HFFc6 (cell line): ENCODE measurements at regions not wholly inside any gene's neighbourhood (a gene's known extent, or its start where the extent isn't known, plus 50 kb on each side); places are given as distances from the start of the nearest gene placed in this dataset.

Source experiments
- DNase-seq: peaks from one replicate; pipeline ENCODE4 v3.0.0-alpha.2; 2018
- H3K27ac Mint-ChIP-seq: 2 replicates; pipeline ENCODE4 v1.8.0; 2020; ENCODE audit warnings: mild to moderate bottlenecking, mixed read lengths
- H3K27me3 Mint-ChIP-seq: 2 replicates; pipeline ENCODE4 v1.8.0; 2021; ENCODE audit warnings: mild to moderate bottlenecking, moderate library complexity, mixed read lengths; ENCODE audit not compliant: insufficient read depth
- H3K36me3 Mint-ChIP-seq: 2 replicates; pipeline ENCODE4 v1.8.0; 2021; ENCODE audit warnings: low read depth, mixed read lengths
- H3K4me1 Mint-ChIP-seq: 2 replicates; pipeline ENCODE4 v1.8.0; 2020; ENCODE audit warnings: low read depth, mixed read lengths
- H3K4me3 Mint-ChIP-seq: 2 replicates; pipeline ENCODE4 v1.8.0; 2020; ENCODE audit warnings: mild to moderate bottlenecking, moderate library complexity, mixed read lengths
- H3K9me3 Mint-ChIP-seq: 2 replicates; pipeline ENCODE4 v1.8.0; 2020; ENCODE audit warnings: mild to moderate bottlenecking, mixed read lengths
- CTCF ChIP-seq: fragments of 200-600 bp; sonication (generic); IDR thresholded peaks from 2 replicates; pipeline ENCODE4 v1.5.0; 2021; ENCODE audit warnings: antibody characterized with exemption, mild to moderate bottlenecking

GRCh38 chr13:82747291-82747690 lies 1135.0 kb downstream of the SLITRK1 start:
- H3K4me1 Mint-ChIP-seq = peaks cover 64% of the 10 kb centered on the region
- H3K27ac Mint-ChIP-seq = peak overlapping the region; percentile 74
- DNase-seq = peak; percentile 8
- peaks cover 15% of the 10 kb centered on the region for H3K36me3 Mint-ChIP-seq
- H3K9me3 Mint-ChIP-seq = no peaks in the 10 kb centered on the region
- TF ChIP-seq CTCF = no peak
- no peaks in the 10 kb centered on the region for H3K27me3 Mint-ChIP-seq
- no peak overlapping the region; the same call in 1 of the 2 replicates for H3K4me3 Mint-ChIP-seq

- no peak overlapping the region for H3K27ac Mint-ChIP-seq
- peaks cover 33% of the 10 kb centered on the region for H3K4me1 Mint-ChIP-seq
- no peak for TF ChIP-seq CTCF
- H3K36me3 Mint-ChIP-seq = peaks cover 26% of the 10 kb centered on the region
- H3K9me3 Mint-ChIP-seq = peaks cover 16% of the 10 kb centered on the region
- H3K4me3 Mint-ChIP-seq = no peak overlapping the region
- no peak for DNase-seq
- no peaks in the 10 kb centered on the region for H3K27me3 Mint-ChIP-seq
Measured at GRCh38 chr13:82740442-82740841, 1141.8 kb downstream of the SLITRK1 start.

- peak; percentile 55 for TF ChIP-seq CTCF
- peaks cover 29% of the 10 kb centered on the region for H3K4me1 Mint-ChIP-seq
- H3K27me3 Mint-ChIP-seq = no peaks in the 10 kb centered on the region
- H3K4me3 Mint-ChIP-seq = 0 out of 2 replicates have a peak overlapping the region, but pooled peaks have one; percentile 14
- peaks cover 20% of the 10 kb centered on the region for H3K9me3 Mint-ChIP-seq
- DNase-seq = peak; percentile 18
- H3K27ac Mint-ChIP-seq = no peak overlapping the region
- H3K36me3 Mint-ChIP-seq = peaks cover 30% of the 10 kb centered on the region
Measured at GRCh38 chr13:82739881-82740280, 1142.4 kb downstream of the SLITRK1 start.

DNA sequence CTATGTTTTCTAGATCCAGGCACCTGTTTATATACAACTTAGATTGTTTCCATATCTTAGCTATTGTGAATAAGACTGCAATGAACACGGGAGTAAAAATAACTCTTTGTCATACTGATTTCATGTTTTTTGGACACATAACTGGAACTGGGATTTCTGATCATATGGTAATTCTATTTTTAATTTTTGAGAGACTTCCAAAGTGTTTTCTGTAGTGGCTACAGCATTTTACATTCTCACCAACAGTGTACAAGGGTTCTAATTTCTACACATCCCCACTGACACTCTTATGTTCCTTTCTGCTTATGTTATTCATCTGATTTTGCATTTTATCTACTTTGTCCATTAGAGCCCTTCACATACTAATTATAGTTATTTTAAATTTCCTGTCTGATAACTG lies 1152.9 kb downstream of the SLITRK1 start:
- Mint-ChIP-seq H3K36me3 (peaks cover 4% of the 10 kb centered on the region; the same call in 1 of the 2 replicates), H3K27me3 (no peaks in the 10 kb centered on the region), H3K9me3 (no peaks in the 10 kb centered on the region), H3K4me3 (no peak overlapping the region), H3K27ac (no peak overlapping the region), H3K4me1 (peaks cover 5% of the 10 kb centered on the region; the same call in 1 of the 2 replicates)
- no peak for TF ChIP-seq CTCF
- no peak for DNase-seq

DNA sequence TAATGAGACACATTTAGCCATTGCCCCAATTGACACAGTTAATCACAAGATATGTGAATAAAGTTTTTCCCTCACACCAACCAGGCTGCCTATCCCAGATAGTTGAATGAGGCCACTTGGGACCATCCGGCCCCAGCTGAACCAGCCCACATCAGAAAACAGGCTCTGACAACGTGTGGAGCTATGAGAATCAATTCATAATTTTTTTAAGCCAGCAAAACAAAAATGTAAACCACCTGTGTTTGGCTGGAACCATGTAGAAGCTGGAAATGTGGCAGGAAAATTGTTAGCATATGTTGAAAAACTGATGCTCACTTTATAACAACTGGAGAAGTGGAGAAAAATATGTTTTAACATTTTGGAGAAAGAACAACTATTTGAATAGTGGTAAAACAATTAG lies 1161.3 kb downstream of the SLITRK1 start:
- DNase-seq = no peak
- no peaks in the 10 kb centered on the region for H3K9me3 Mint-ChIP-seq
- H3K4me3 Mint-ChIP-seq = no peak overlapping the region
- no peak overlapping the region for H3K27ac Mint-ChIP-seq
- peaks cover 24% of the 10 kb centered on the region for H3K4me1 Mint-ChIP-seq
- H3K36me3 Mint-ChIP-seq = no peaks in the 10 kb centered on the region
- no peaks in the 10 kb centered on the region for H3K27me3 Mint-ChIP-seq
- TF ChIP-seq CTCF = no peak

- no peak for DNase-seq
- H3K4me3 Mint-ChIP-seq = no peak overlapping the region
- H3K36me3 Mint-ChIP-seq = no peaks in the 10 kb centered on the region
- no peaks in the 10 kb centered on the region for H3K27me3 Mint-ChIP-seq
- no peak for TF ChIP-seq CTCF
- H3K4me1 Mint-ChIP-seq = peaks cover 34% of the 10 kb centered on the region
- H3K27ac Mint-ChIP-seq = no peak overlapping the region
- no peaks in the 10 kb centered on the region for H3K9me3 Mint-ChIP-seq
Measured at GRCh38 chr13:82719987-82720386, 1162.3 kb downstream of the SLITRK1 start.
